Suprapubic skin (tissue), 3 donors: ENCODE measurements at regions not wholly inside any gene's neighbourhood (a gene's known extent, or its start where the extent isn't known, plus 50 kb on each side); places are given as distances from the start of the nearest gene placed in this dataset.

Experiments
- CTCF ChIP-seq, 2 donors: fragments of 200-600 bp in 1 of 2; fragments of 450-650 bp in 1 of 2; sonication (generic) in 1 of 2; IDR thresholded peaks; one replicate each; pipeline ENCODE4 v1.5.1; 2016 to 2019; ENCODE audit warnings: antibody characterized with exemption in 2 of 2, mild to moderate bottlenecking in 1 of 2, moderate library complexity in 1 of 2
- EP300 ChIP-seq: sonication (generic); formaldehyde crosslinking; IDR thresholded peaks from one replicate; pipeline ENCODE4 v1.6.1; 2017; ENCODE audit warnings: antibody characterized with exemption
- POLR2A ChIP-seq, 2 donors: fragments of 450-650 bp; IDR thresholded peaks; one replicate each; pipeline ENCODE4 v1.6.1; 2017; ENCODE audit warnings: antibody characterized with exemption in 2 of 2, mild to moderate bottlenecking in 2 of 2, moderate library complexity in 2 of 2

DNA sequence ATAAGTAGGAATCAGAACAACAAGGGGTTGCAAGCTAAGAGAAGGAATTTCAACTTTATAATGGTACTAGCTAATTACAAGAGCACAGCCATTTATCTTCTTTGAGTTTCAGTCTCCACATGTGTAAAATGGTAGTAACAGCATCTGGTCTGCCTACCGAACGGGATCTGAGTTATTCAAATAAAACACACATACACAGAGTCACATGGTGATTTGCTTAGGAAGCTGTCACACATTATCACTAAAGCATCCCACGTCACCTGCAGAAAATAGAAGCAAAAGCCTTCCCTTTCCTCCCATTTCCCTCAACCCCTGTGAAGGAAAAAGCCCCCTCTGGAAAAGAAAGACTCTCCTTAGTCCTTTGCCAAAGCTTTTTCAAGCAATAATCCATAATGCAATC, 389.7 kb downstream of the OMA1 start:
- TF ChIP-seq CTCF (IDR thresholded peaks at IDR 0.05) (no peak), POLR2A (IDR thresholded peaks at IDR 0.05) (no peak), EP300 (no peak)
